ENCODE measurements at regions not wholly inside any gene's neighbourhood (a gene's known extent, or its start where the extent isn't known, plus 50 kb on each side); places are given as distances from the start of the nearest gene placed in this dataset.

GRCh38 chr3:127417709-127418559 is 130.1 kb upstream of the PRR20G start:
- no peak for TF ChIP-seq ELF4 (CRISPR knock-in tag; IDR thresholded peaks at IDR 0.05; ENCODE audit: low read depth)
- TF ChIP-seq OVOL2 (CRISPR knock-in tag; IDR thresholded peaks at IDR 0.05; ENCODE audit: borderline replicate concordance) = no peak
- TF ChIP-seq, protein P1, sequence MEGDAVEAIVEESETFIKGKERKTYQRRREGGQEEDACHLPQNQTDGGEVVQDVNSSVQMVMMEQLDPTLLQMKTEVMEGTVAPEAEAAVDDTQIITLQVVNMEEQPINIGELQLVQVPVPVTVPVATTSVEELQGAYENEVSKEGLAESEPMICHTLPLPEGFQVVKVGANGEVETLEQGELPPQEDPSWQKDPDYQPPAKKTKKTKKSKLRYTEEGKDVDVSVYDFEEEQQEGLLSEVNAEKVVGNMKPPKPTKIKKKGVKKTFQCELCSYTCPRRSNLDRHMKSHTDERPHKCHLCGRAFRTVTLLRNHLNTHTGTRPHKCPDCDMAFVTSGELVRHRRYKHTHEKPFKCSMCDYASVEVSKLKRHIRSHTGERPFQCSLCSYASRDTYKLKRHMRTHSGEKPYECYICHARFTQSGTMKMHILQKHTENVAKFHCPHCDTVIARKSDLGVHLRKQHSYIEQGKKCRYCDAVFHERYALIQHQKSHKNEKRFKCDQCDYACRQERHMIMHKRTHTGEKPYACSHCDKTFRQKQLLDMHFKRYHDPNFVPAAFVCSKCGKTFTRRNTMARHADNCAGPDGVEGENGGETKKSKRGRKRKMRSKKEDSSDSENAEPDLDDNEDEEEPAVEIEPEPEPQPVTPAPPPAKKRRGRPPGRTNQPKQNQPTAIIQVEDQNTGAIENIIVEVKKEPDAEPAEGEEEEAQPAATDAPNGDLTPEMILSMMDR (IDR thresholded peaks at IDR 0.05) = no peak
- no peak for TF ChIP-seq FOXJ3 (CRISPR knock-in tag; IDR thresholded peaks at IDR 0.05; ENCODE audit: borderline replicate concordance)
- no peak for TF ChIP-seq TP53 (CRISPR knock-in tag; IDR thresholded peaks at IDR 0.05)
- no peak for TF ChIP-seq E2F4 (CRISPR knock-in tag; IDR thresholded peaks at IDR 0.05; ENCODE audit: borderline replicate concordance, low read depth)
- TF ChIP-seq, protein P2, sequence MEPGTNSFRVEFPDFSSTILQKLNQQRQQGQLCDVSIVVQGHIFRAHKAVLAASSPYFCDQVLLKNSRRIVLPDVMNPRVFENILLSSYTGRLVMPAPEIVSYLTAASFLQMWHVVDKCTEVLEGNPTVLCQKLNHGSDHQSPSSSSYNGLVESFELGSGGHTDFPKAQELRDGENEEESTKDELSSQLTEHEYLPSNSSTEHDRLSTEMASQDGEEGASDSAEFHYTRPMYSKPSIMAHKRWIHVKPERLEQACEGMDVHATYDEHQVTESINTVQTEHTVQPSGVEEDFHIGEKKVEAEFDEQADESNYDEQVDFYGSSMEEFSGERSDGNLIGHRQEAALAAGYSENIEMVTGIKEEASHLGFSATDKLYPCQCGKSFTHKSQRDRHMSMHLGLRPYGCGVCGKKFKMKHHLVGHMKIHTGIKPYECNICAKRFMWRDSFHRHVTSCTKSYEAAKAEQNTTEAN (CRISPR knock-in tag; IDR thresholded peaks at IDR 0.05) = no peak

All from WTC11 (cell line).